MCF 10A (cell line): ENCODE measurements at regions not wholly inside any gene's neighbourhood (a gene's known extent, or its start where the extent isn't known, plus 50 kb on each side); places are given as distances from the start of the nearest gene placed in this dataset.

Experiments
- BruUV-seq: library from RNA; stranded (reverse); fragments of 400-500 nt; replicated peaks from 2 replicates; lab custom pipeline; 2021; lab: Mats Ljungman, UMichigan
- CTCF ChIA-PET: fragments of 300-600 bp; sonication (Branson Sonifier 250); formaldehyde crosslinking; extraction: SDS; loops from one replicate; lab custom pipeline; 2021; ENCODE audit warnings: antibody characterized with exemption, inconsistent platforms; lab: Yijun Ruan, JAX
- POLR2A ChIA-PET: fragments of 300-600, 350-650 bp; sonication (Branson Sonifier 250); formaldehyde crosslinking; extraction: SDS; loops from one replicate; lab custom pipeline; 2020; ENCODE audit warnings: antibody characterized with exemption, inconsistent platforms; lab: Yijun Ruan, JAX
- DNase-seq: peaks from one replicate; pipeline ENCODE4 v3.0.0-alpha.2; 2018; ENCODE audit not compliant: unreplicated experiment
- H3K27ac Mint-ChIP-seq: one replicate; pipeline ENCODE4 v1.8.0; 2022; ENCODE audit warnings: mild to moderate bottlenecking, low read depth, mixed read lengths; ENCODE audit not compliant: unreplicated experiment
- H3K27me3 Mint-ChIP-seq: one replicate; pipeline ENCODE4 v1.8.0; 2022; ENCODE audit warnings: mixed read lengths; ENCODE audit not compliant: insufficient read depth, unreplicated experiment
- H3K36me3 Mint-ChIP-seq: one replicate; pipeline ENCODE4 v1.8.0; 2022; ENCODE audit warnings: mild to moderate bottlenecking, moderate library complexity, mixed read lengths; ENCODE audit not compliant: insufficient read depth, unreplicated experiment
- H3K4me1 Mint-ChIP-seq: one replicate; pipeline ENCODE4 v1.8.0; 2022; ENCODE audit warnings: mixed read lengths; ENCODE audit not compliant: insufficient read depth, unreplicated experiment
- H3K4me3 Mint-ChIP-seq: one replicate; pipeline ENCODE4 v1.8.0; 2022; ENCODE audit warnings: mild to moderate bottlenecking, moderate library complexity, mixed read lengths; ENCODE audit not compliant: unreplicated experiment
- H3K9me3 Mint-ChIP-seq: one replicate; pipeline ENCODE4 v1.8.0; 2022; ENCODE audit warnings: mixed read lengths; ENCODE audit not compliant: unreplicated experiment
- intact Hi-C: fragments of 100-400 bp; cut with micrococcal nuclease; formaldehyde crosslinking; loops from 2 replicates; pipeline ENCODE4 v1.14.1; 2022
- TF ChIP-seq, protein P1 (sequence below): fragments of 200-600 bp; IDR thresholded peaks from one replicate; pipeline ENCODE4 v1.8.0; 2022; ENCODE audit warnings: antibody characterized with exemption, mild to moderate bottlenecking; ENCODE audit not compliant: unreplicated experiment

DNA sequence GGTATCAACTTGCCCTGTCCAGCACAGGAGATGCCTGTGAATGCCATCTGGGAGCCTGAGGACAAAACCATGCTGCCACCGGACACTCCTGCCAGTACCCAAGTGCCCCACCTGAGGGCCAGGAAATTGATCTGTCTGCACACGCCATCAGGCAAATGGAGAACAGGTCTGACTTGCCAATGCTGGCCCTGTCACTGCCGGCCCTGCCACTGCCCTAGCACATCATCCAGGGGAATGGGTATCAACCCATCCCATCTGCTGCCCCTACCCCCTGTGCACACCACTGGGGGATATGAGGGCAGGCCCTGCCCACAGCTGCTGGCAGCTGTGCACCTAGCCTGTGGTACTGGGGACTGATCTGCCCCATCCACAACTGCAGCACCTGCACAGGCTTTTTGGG is 1081.6 kb upstream of the EYS start:
- ChIA-PET CTCF (no interaction called here), POLR2A (no interaction called here)
- intact Hi-C loops: no loop called here
- H3K4me1 Mint-ChIP-seq: peaks cover 3% of the 10 kb centered on the region
- no peak for DNase-seq
- H3K36me3 Mint-ChIP-seq: no peaks in the 10 kb centered on the region
- H3K9me3 Mint-ChIP-seq: no peaks in the 10 kb centered on the region
- H3K4me3 Mint-ChIP-seq: no peak overlapping the region
- TF ChIP-seq, protein P1, sequence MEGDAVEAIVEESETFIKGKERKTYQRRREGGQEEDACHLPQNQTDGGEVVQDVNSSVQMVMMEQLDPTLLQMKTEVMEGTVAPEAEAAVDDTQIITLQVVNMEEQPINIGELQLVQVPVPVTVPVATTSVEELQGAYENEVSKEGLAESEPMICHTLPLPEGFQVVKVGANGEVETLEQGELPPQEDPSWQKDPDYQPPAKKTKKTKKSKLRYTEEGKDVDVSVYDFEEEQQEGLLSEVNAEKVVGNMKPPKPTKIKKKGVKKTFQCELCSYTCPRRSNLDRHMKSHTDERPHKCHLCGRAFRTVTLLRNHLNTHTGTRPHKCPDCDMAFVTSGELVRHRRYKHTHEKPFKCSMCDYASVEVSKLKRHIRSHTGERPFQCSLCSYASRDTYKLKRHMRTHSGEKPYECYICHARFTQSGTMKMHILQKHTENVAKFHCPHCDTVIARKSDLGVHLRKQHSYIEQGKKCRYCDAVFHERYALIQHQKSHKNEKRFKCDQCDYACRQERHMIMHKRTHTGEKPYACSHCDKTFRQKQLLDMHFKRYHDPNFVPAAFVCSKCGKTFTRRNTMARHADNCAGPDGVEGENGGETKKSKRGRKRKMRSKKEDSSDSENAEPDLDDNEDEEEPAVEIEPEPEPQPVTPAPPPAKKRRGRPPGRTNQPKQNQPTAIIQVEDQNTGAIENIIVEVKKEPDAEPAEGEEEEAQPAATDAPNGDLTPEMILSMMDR: no peak
- no TSS peak for BruUV-seq
- H3K27me3 Mint-ChIP-seq: no peaks in the 10 kb centered on the region
- no peak overlapping the region for H3K27ac Mint-ChIP-seq

DNA sequence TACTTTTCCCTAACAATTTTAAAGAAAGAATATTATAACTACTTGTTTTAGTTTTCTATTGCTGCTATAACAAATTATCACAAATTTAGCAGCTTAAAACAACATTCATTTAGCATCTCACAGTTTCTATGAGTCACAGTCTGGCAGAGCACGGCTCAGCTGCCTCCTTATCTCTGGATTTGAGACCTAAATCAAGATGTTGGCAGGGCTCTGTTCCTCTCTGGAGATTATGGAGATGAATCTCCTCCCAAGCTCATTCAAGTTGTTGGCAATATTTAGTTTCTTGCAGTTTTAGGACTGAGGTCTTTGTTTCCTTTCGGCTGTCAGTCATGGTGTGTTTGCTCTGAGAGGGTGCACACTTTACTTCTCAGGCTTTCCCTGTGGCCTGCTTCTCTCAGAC is 1065.8 kb upstream of the EYS start:
- intact Hi-C loops: no loop called here
- Mint-ChIP-seq H3K27ac (no peak overlapping the region), H3K4me3 (no peak overlapping the region), H3K36me3 (no peaks in the 10 kb centered on the region), H3K4me1 (peaks cover 14% of the 10 kb centered on the region), H3K27me3 (no peaks in the 10 kb centered on the region), H3K9me3 (peaks cover 19% of the 10 kb centered on the region)
- TF ChIP-seq, protein P1: no peak
- ChIA-PET POLR2A (interaction anchor here (0.6 kb wide), 1 partner anchor 34 kb away, joined by 4 read pairs; no protein-coding TSS in a partner anchor), CTCF (no interaction called here)
- DNase-seq: peak; percentile 11
- no TSS peak for BruUV-seq

DNA sequence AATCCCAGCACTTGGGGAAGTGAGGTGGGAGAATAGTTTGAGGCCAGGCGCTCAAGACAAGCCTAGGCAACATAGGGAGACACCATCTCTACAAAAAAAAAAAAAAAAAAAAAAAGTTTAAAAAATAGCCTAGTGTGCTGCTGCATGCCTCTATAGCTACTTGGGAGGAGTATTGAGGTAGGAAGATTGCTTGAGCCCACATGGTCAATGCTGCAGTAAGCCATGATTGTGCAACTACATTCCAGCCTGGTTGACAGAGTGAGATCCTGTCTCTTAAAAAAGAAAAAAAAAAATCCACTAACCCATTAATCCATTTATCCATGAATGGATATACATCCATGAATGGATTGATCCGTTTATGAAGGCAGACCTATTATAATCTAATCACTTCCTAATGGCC is 1064.6 kb upstream of the EYS start:
- H3K4me3 Mint-ChIP-seq: no peak overlapping the region
- TF ChIP-seq, protein P1: no peak
- ChIA-PET CTCF (interaction anchor here (0.6 to 0.7 kb wide), 3 partner anchors 14 to 688 kb away, joined by 3 to 5 read pairs (median 4); no protein-coding TSS in a partner anchor), POLR2A (no interaction called here)
- H3K27ac Mint-ChIP-seq: peak overlapping the region; percentile 65
- H3K27me3 Mint-ChIP-seq: no peaks in the 10 kb centered on the region
- BruUV-seq: no TSS peak
- peak; percentile 5 for DNase-seq
- peaks cover 15% of the 10 kb centered on the region for H3K9me3 Mint-ChIP-seq
- peaks cover 14% of the 10 kb centered on the region for H3K4me1 Mint-ChIP-seq
- intact Hi-C loops: no loop called here
- H3K36me3 Mint-ChIP-seq: no peaks in the 10 kb centered on the region

DNA sequence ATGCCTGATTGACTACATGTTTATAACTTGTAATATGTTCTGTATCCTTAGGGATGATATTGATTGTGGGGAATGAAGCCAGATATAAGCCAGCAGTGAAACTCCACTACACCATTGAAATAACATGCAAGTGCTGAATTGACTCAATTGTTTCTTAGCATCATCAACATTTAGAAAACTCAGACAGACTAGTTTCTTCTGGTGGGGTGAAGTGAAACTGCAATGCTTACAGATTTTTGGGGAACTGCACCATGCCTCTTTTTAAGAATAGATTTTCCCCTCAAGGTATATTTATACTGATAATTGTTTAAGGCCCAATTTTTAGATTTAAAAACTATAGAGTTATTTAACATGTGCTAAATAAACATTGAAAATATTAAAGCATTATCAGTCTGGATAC is 1044.6 kb upstream of the EYS start:
- TF ChIP-seq, protein P1: no peak
- CTCF ChIA-PET: no interaction called here
- intact Hi-C loops: no loop called here
- no peak overlapping the region for H3K27ac Mint-ChIP-seq
- POLR2A ChIA-PET: interaction anchor here (0.7 kb wide), 1 partner anchor 153 kb away, joined by 3 read pairs; no protein-coding TSS in a partner anchor
- no peak for DNase-seq
- no peak overlapping the region for H3K4me3 Mint-ChIP-seq
- H3K9me3 Mint-ChIP-seq: no peaks in the 10 kb centered on the region
- no peaks in the 10 kb centered on the region for H3K27me3 Mint-ChIP-seq
- no TSS peak for BruUV-seq
- H3K4me1 Mint-ChIP-seq: no peaks in the 10 kb centered on the region
- H3K36me3 Mint-ChIP-seq: no peaks in the 10 kb centered on the region
